Upper lobe of right lung (tissue), 1 donor: ENCODE measurements at regions not wholly inside any gene's neighbourhood (a gene's known extent, or its start where the extent isn't known, plus 50 kb on each side); places are given as distances from the start of the nearest gene placed in this dataset.
"Not testable (repeated sequence)": the region's sequence is repeated elsewhere in the genome, so short reads cannot be mapped to it uniquely, and the experiment has no call there.

Source experiments
- ATAC-seq: fragments of 200-7000 bp; cut with Tn5 transposase; one replicate; pipeline ENCODE4 v1.9.1; 2020; ENCODE audit warnings: mild to moderate bottlenecking, moderate library complexity
- DNase-seq: peaks from one replicate; pipeline ENCODE4 v3.0.0-alpha.2; 2020
- H3K27ac ChIP-seq: fragments of 200-600 bp; one replicate; pipeline ENCODE4 v1.8.0; 2022
- H3K27me3 ChIP-seq: fragments of 200-600 bp; one replicate; pipeline ENCODE4 v1.8.0; 2022; ENCODE audit warnings: mild to moderate bottlenecking
- H3K36me3 ChIP-seq: fragments of 200-600 bp; one replicate; pipeline ENCODE4 v1.8.0; 2022
- H3K4me1 ChIP-seq: fragments of 200-600 bp; one replicate; pipeline ENCODE4 v1.8.0; 2022
- H3K4me3 ChIP-seq: fragments of 200-600 bp; one replicate; pipeline ENCODE4 v1.8.0; 2022; ENCODE audit warnings: mild to moderate bottlenecking
- H3K9me3 ChIP-seq: fragments of 200-600 bp; one replicate; pipeline ENCODE4 v1.8.0; 2022
- intact Hi-C: fragments of 100-400 bp; cut with DNase I; formaldehyde crosslinking; loops from one replicate; pipeline ENCODE4 v1.11.0; 2022
- TF ChIP-seq, protein P1 (sequence below): fragments of 200-600 bp; IDR thresholded peaks from one replicate; pipeline ENCODE4 v1.8.0; 2022; ENCODE audit warnings: antibody characterized with exemption
- donor health status: DM: no; HTN: yes; CAD: no; lungs with severe emphysema.

DNA sequence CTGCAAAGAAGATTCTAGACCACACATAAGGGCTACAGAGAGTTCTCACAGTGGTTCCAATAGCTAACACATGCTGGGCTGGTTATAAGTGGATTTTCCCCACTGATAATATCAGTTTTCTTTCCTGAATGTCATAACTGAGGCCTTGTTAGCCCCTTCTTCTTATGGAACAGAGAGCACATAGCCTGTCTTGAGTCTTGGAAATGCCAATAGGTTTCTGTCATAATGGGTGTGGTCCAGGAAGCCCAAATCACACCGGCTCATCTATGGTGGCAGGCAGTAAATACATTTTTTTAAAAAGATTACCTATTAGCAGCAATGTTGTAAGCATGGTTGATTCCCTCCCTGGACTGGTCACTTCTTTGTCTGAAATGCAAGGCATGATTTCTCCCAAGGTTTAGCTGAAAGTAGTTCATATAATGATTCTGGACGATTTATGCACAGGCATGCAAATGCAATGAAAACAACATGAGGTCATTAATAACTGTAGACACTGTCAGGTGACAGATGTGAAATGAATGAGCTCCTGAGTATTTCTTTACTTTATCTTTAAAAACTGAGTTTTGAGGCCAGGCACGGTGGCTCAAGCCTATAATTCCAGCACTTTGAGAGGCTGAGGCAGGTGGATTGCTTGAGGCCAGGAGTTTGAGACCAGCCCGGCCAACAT lies 67.2 kb upstream of the ATP2C1 start:
- H3K4me3 ChIP-seq, result no peak overlapping the region
- TF ChIP-seq, protein P1, sequence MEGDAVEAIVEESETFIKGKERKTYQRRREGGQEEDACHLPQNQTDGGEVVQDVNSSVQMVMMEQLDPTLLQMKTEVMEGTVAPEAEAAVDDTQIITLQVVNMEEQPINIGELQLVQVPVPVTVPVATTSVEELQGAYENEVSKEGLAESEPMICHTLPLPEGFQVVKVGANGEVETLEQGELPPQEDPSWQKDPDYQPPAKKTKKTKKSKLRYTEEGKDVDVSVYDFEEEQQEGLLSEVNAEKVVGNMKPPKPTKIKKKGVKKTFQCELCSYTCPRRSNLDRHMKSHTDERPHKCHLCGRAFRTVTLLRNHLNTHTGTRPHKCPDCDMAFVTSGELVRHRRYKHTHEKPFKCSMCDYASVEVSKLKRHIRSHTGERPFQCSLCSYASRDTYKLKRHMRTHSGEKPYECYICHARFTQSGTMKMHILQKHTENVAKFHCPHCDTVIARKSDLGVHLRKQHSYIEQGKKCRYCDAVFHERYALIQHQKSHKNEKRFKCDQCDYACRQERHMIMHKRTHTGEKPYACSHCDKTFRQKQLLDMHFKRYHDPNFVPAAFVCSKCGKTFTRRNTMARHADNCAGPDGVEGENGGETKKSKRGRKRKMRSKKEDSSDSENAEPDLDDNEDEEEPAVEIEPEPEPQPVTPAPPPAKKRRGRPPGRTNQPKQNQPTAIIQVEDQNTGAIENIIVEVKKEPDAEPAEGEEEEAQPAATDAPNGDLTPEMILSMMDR, result no peak
- H3K36me3 ChIP-seq, result no peaks in the 10 kb centered on the region
- H3K4me1 ChIP-seq, result peaks cover 4% of the 10 kb centered on the region
- ATAC-seq, result no peak
- H3K9me3 ChIP-seq, result no peaks in the 10 kb centered on the region
- no peaks in the 10 kb centered on the region for H3K27me3 ChIP-seq
- H3K27ac ChIP-seq, result no peak overlapping the region
- intact Hi-C loops, result no loop called here
- no peak for DNase-seq

GRCh38 chr3:130827486-130827885 lies 66.4 kb upstream of the ATP2C1 start:
- no peaks in the 10 kb centered on the region for H3K36me3 ChIP-seq
- H3K27me3 ChIP-seq, result no peaks in the 10 kb centered on the region
- intact Hi-C loops, result no loop called here
- H3K4me1 ChIP-seq, result peaks cover 4% of the 10 kb centered on the region
- no peaks in the 10 kb centered on the region for H3K9me3 ChIP-seq
- H3K4me3 ChIP-seq, result no peak overlapping the region
- TF ChIP-seq, protein P1, result no peak
- DNase-seq, result no peak
- no peak overlapping the region for H3K27ac ChIP-seq
- no peak for ATAC-seq

DNA sequence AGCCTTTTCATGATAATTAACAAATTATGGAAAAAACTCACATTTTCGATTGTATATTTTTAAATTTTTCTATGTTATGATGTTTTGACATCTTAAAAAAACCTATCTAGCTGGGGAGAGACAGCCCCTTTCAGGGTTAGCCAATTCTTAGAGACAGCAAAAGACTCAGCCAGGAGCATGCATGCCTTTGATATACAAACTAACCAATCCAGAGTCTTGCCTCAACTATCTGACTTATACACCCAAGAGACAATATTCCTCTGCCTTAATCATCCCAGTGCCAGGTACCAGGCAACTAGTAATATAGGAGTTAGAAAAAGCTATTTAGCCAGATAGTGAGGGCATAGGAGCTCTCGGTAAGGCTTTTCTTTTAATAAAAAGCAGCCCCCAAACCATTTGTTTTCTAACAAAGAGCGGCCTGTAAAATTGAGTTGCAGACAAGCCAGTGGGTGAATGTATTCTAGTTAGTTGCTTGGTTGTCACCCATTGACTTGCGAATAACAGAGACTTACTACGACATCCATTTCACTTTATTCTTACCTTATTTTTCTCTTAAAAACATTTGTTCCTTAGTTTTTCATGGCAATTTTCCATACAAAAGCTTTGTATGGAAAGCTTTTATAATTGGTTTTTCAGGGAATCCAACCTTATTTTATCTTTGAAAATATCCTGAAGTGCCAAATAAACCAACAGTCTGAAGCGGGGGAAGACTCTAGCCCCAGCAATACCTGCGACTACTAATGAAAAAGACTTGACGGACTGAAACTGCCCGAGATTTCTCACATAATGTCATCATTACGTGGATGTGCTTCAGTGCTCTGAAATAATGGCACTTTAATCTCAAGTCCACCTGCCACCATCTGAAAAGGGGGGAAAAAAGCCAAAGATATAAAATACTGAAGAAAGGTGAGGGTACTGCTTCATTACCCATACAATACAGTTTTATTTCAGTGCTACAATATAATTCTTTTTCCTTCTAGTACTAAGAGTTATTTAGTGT lies 64.6 kb upstream of the ATP2C1 start:
- DNase-seq (no peak), ATAC-seq (no peak)
- no peak overlapping the region for H3K27ac ChIP-seq
- no peaks in the 10 kb centered on the region for H3K4me1 ChIP-seq
- H3K9me3 ChIP-seq, result no peaks in the 10 kb centered on the region
- H3K27me3 ChIP-seq, result no peaks in the 10 kb centered on the region
- TF ChIP-seq, protein P1, result no peak
- no peak overlapping the region for H3K4me3 ChIP-seq
- intact Hi-C loops, result no loop called here
- H3K36me3 ChIP-seq, result no peaks in the 10 kb centered on the region

GRCh38 chr3:130831719-130832400 lies 62.0 kb upstream of the ATP2C1 start:
- no peak overlapping the region for H3K27ac ChIP-seq
- intact Hi-C loops, result no loop called here
- H3K36me3 ChIP-seq, result no peaks in the 10 kb centered on the region
- H3K4me3 ChIP-seq, result no peak overlapping the region
- H3K4me1 ChIP-seq, result no peaks in the 10 kb centered on the region
- DNase-seq (no peak), ATAC-seq (no peak)
- TF ChIP-seq, protein P1, result no peak
- H3K9me3 ChIP-seq, result no peaks in the 10 kb centered on the region
- no peaks in the 10 kb centered on the region for H3K27me3 ChIP-seq

- H3K27me3 ChIP-seq, intact Hi-C loops, H3K4me3 ChIP-seq, DNase-seq, H3K27ac ChIP-seq, ATAC-seq, H3K9me3 ChIP-seq, H3K36me3 ChIP-seq, H3K4me1 ChIP-seq: not testable (repeated sequence)
Measured at GRCh38 chr3:130832401-130832746, 61.5 kb upstream of the ATP2C1 start.

DNA sequence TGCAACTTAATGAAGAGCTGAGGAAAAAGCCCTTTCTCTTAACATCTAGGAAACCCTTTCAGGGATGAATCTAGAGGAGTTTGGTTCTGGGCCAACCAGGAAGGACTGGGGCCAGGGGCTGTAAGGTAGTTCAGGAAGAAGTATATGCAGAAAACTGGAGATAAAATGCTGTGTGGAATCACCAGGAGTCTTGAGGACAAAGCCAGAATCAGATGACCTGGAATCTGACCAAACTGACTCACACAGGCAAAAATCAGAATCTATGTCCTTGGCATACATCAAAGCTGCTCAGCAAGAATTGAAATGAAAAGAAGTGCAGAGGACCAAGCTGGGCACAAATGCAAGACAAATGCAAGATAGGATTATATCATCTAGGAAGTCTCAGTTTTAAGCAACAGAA lies 59.4 kb upstream of the ATP2C1 start:
- no peak overlapping the region for H3K27ac ChIP-seq
- ATAC-seq, result no peak
- no peaks in the 10 kb centered on the region for H3K9me3 ChIP-seq
- no peak for DNase-seq
- H3K4me3 ChIP-seq, result no peak overlapping the region
- TF ChIP-seq, protein P1, result no peak
- H3K4me1 ChIP-seq, result no peaks in the 10 kb centered on the region
- intact Hi-C loops, result no loop called here
- no peaks in the 10 kb centered on the region for H3K36me3 ChIP-seq
- H3K27me3 ChIP-seq, result no peaks in the 10 kb centered on the region
